ENCODE measurements at regions not wholly inside any gene's neighbourhood (a gene's known extent, or its start where the extent isn't known, plus 50 kb on each side); places are given as distances from the start of the nearest gene placed in this dataset.

GRCh38 chr10:108104551-108105156 lies 940.1 kb upstream of the SORCS1 start:
- no peak for DNase-seq
- H3K27me3 ChIP-seq = no peaks in the 10 kb centered on the region
- TF ChIP-seq CTCF (IDR thresholded peaks at IDR 0.05; ENCODE audit: low read depth, low read length) = no peak

GRCh38 chr10:108097258-108097657 lies 932.8 kb upstream of the SORCS1 start:
- Histone ChIP-seq H3K4me3 (ENCODE audit: low read depth, low read length) (no peak overlapping the region), H3K9me3 (no peaks in the 10 kb centered on the region), H3K36me3 (no peaks in the 10 kb centered on the region), H3K4me1 (no peaks in the 10 kb centered on the region), H3K27me3 (no peaks in the 10 kb centered on the region)
- DNase-seq = no peak
- TF ChIP-seq CTCF (IDR thresholded peaks at IDR 0.05; ENCODE audit: low read depth, low read length) = no peak

More at GRCh38 chr10:108104551-108105156, 940.1 kb upstream of the SORCS1 start:
- no peaks in the 10 kb centered on the region for H3K9me3 ChIP-seq
- H3K4me1 ChIP-seq = no peaks in the 10 kb centered on the region
- no peaks in the 10 kb centered on the region for H3K36me3 ChIP-seq
- H3K4me3 ChIP-seq (ENCODE audit: low read depth, low read length) = no peak overlapping the region

DNA sequence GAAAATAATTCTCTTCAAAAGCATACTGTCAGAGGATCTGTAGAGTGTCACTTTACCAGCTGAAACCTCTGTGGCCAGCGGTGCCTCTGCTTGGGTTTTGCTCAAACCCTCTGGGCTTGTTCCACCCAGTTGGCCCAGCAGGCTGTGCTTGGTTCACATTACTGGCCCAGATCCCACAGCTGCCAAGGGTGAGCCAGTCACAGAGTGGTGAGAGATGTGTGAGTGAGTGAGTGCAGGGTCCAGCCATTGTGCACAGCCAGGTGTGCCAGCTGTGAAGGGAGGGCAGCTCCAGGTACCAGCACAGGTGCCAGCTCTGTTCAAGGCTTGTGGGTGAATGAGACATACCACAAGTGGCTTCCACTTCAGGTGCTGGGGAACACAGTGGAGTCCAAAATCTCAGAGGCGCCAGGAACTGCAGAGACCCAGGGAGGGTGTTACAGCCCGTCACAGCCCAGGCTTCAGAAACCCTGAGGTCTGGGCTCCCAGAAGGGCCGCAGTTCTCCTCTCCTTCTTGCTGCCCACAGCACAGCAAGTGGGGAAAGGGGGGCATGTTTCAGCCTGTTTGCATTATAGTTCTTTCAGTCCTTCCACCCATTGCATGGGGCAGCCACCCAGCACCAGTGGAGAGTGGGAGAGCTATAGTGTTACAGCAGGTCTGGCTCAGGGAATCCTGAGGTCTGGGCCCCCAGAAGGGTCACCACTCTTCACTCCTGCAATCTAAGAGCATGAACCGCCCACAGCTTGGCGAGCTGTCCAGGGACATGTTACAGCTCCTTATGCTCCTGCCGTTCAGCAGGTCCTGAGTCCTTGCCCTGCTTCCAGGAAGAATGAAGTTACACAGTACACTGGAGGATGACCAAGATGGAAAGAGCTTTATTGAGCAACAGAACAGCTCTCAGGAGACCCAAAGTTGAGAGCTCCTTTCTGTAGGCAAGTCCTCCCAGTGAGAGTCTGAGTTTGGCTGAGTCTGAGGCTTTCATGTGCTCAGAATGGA lies 931.7 kb upstream of the SORCS1 start:
- Histone ChIP-seq H3K27me3 (no peaks in the 10 kb centered on the region), H3K9me3 (no peaks in the 10 kb centered on the region), H3K36me3 (no peaks in the 10 kb centered on the region), H3K4me1 (no peaks in the 10 kb centered on the region), H3K4me3 (ENCODE audit: low read depth, low read length) (no peak overlapping the region)
- DNase-seq = peak; percentile 8
- no peak for TF ChIP-seq CTCF (IDR thresholded peaks at IDR 0.05; ENCODE audit: low read depth, low read length)

GRCh38 chr10:108090476-108091215 lies 926.1 kb upstream of the SORCS1 start:
- H3K9me3 ChIP-seq = no peaks in the 10 kb centered on the region
- no peak overlapping the region for H3K4me3 ChIP-seq (ENCODE audit: low read depth, low read length)
- DNase-seq = no peak
- TF ChIP-seq CTCF (IDR thresholded peaks at IDR 0.05; ENCODE audit: low read depth, low read length) = no peak
- no peaks in the 10 kb centered on the region; the same call in 1 of the 2 replicates for H3K4me1 ChIP-seq
- H3K27me3 ChIP-seq = no peaks in the 10 kb centered on the region
- H3K36me3 ChIP-seq = no peaks in the 10 kb centered on the region

DNA sequence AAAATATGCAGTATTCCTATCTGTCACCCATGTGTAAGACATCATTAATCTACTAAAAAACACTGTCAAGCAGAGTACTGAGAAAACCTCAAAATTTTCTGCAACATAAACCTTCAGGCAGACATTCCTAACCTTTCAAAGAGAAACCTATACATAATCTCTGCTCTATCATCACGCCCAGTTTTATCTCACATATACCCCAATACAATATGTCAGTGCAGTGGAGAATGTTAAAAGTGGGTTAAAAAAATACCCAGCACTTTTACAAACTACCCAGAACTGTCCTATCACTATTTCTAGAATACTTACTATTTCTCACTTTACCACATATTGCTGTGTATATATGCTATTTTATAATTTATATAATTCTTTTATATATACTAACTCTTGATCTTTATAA lies 922.0 kb upstream of the SORCS1 start:
- no peak for DNase-seq
- no peaks in the 10 kb centered on the region for H3K27me3 ChIP-seq
- no peak overlapping the region for H3K4me3 ChIP-seq (ENCODE audit: low read depth, low read length)
- H3K4me1 ChIP-seq = no peaks in the 10 kb centered on the region; the same call in 1 of the 2 replicates
- no peak for TF ChIP-seq CTCF (IDR thresholded peaks at IDR 0.05; ENCODE audit: low read depth, low read length)
- no peaks in the 10 kb centered on the region for H3K9me3 ChIP-seq
- H3K36me3 ChIP-seq = no peaks in the 10 kb centered on the region
